ENCODE measurements at regions not wholly inside any gene's neighbourhood (a gene's known extent, or its start where the extent isn't known, plus 50 kb on each side); places are given as distances from the start of the nearest gene placed in this dataset.

- TF ChIP-seq POLR2AphosphoS5 (IDR thresholded peaks at IDR 0.05; ENCODE audit: borderline replicate concordance, low read depth, low read length) (no peak), EZH2 (IDR thresholded peaks at IDR 0.05) (no peak), FOXP2 (optimal IDR thresholded peaks at IDR 0.05; ENCODE audit: control extremely low read depth, extremely low read length, insufficient read depth) (no peak)
Measured at GRCh38 chr6:165893431-165893830, 230.4 kb upstream of the PDE10A start.

All from SK-N-MC (cell line).